OCI-LY1 (cell line): ENCODE measurements at regions not wholly inside any gene's neighbourhood (a gene's known extent, or its start where the extent isn't known, plus 50 kb on each side); places are given as distances from the start of the nearest gene placed in this dataset.

Source experiments
- H2AFZ ChIP-seq: fragments of 200-600 bp; sonication (generic), shearing (Covaris generic); 2 replicates; pipeline ENCODE4 v1.6.0; 2014; ENCODE audit warnings: antibody characterized with exemption, mild to moderate bottlenecking, low read length
- H3F3A ChIP-seq: fragments of 200-600 bp; sonication (generic), shearing (Covaris generic); 2 replicates; pipeline ENCODE4 v1.6.0; 2014; ENCODE audit warnings: mild to moderate bottlenecking, antibody characterized with exemption, low read length, moderate library complexity; ENCODE audit not compliant: insufficient read depth
- H3K27ac ChIP-seq: fragments of 200-600 bp; sonication (generic); 2 replicates; pipeline ENCODE4 v1.5.1; 2014; ENCODE audit warnings: low read length, mixed run types, mild to moderate bottlenecking, low read depth; ENCODE audit not compliant: poor library complexity, severe bottlenecking
- H3K27me3 ChIP-seq: fragments of 200-600 bp; sonication (generic); 2 replicates; pipeline ENCODE4 v1.6.0; 2014; ENCODE audit warnings: antibody characterized with exemption, mild to moderate bottlenecking, low read length, moderate library complexity; ENCODE audit not compliant: insufficient read depth
- H3K36me3 ChIP-seq: fragments of 200-600 bp; sonication (generic); 2 replicates; pipeline ENCODE4 v1.6.1; 2014; ENCODE audit warnings: mild to moderate bottlenecking, antibody characterized with exemption, low read length, moderate library complexity, mixed read lengths; ENCODE audit not compliant: insufficient read depth
- H3K4me1 ChIP-seq: fragments of 200-600 bp; sonication (generic); 2 replicates; pipeline ENCODE4 v1.5.1; 2014; ENCODE audit warnings: mild to moderate bottlenecking, low read length, moderate library complexity; ENCODE audit not compliant: insufficient read depth, severe bottlenecking
- H3K4me2 ChIP-seq: fragments of 200-600 bp; sonication (generic), shearing (Covaris generic); 2 replicates; pipeline ENCODE4 v1.6.1; 2014; ENCODE audit warnings: low read length
- H3K4me3 ChIP-seq: fragments of 200-600 bp; sonication (generic); 2 replicates; pipeline ENCODE4 v1.5.1; 2014; ENCODE audit warnings: low read length, low read depth, mild to moderate bottlenecking, mixed read lengths; ENCODE audit not compliant: poor library complexity, severe bottlenecking
- H3K79me2 ChIP-seq: fragments of 200-600 bp; shearing (Covaris generic); 2 replicates; pipeline ENCODE4 v1.6.1; 2016; ENCODE audit warnings: mixed run types, low read length, mixed read lengths; ENCODE audit not compliant: insufficient read depth
- H3K9ac ChIP-seq: fragments of 200-600 bp; sonication (generic), shearing (Covaris generic); 2 replicates; pipeline ENCODE4 v1.6.1; 2014; ENCODE audit warnings: mild to moderate bottlenecking, low read length, mixed read lengths
- H3K9me2 ChIP-seq: fragments of 200-600 bp; sonication (generic), shearing (Covaris generic); 2 replicates; pipeline ENCODE4 v1.6.1; 2014; ENCODE audit warnings: low read depth, mild to moderate bottlenecking, low read length, mixed read lengths
- H3K9me3 ChIP-seq: fragments of 200-600 bp; shearing (Covaris generic); 2 replicates; pipeline ENCODE4 v1.6.1; 2014; ENCODE audit warnings: low read length, mixed read lengths
- H4K20me1 ChIP-seq: fragments of 200-600 bp; sonication (generic), shearing (Covaris generic); 2 replicates; pipeline ENCODE4 v1.6.0; 2016; ENCODE audit warnings: mild to moderate bottlenecking, low read length; ENCODE audit not compliant: insufficient read depth
- EZH2 ChIP-seq: fragments of 200-600 bp; sonication (generic), shearing (Covaris generic); IDR thresholded peaks from 2 replicates; pipeline ENCODE4 v1.8.0; 2017; ENCODE audit warnings: borderline replicate concordance, mixed run types, mild to moderate bottlenecking, antibody characterized with exemption, low read length, moderate library complexity, mixed read lengths
- TF ChIP-seq, protein P1 (sequence below): fragments of 200-600 bp; sonication (generic), shearing (Covaris generic); IDR thresholded peaks from 2 replicates; pipeline ENCODE4 v1.5.1; 2017; ENCODE audit warnings: mild to moderate bottlenecking, antibody characterized with exemption, low read length, moderate library complexity, mixed read lengths

GRCh38 chr3:135310317-135310716 lies 515.3 kb downstream of the EPHB1 start:
- H3K4me2 ChIP-seq = no peak overlapping the region
- H3K9me3 ChIP-seq = no peaks in the 10 kb centered on the region
- TF ChIP-seq, protein P1, sequence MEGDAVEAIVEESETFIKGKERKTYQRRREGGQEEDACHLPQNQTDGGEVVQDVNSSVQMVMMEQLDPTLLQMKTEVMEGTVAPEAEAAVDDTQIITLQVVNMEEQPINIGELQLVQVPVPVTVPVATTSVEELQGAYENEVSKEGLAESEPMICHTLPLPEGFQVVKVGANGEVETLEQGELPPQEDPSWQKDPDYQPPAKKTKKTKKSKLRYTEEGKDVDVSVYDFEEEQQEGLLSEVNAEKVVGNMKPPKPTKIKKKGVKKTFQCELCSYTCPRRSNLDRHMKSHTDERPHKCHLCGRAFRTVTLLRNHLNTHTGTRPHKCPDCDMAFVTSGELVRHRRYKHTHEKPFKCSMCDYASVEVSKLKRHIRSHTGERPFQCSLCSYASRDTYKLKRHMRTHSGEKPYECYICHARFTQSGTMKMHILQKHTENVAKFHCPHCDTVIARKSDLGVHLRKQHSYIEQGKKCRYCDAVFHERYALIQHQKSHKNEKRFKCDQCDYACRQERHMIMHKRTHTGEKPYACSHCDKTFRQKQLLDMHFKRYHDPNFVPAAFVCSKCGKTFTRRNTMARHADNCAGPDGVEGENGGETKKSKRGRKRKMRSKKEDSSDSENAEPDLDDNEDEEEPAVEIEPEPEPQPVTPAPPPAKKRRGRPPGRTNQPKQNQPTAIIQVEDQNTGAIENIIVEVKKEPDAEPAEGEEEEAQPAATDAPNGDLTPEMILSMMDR = no peak
- TF ChIP-seq EZH2 = no peak
- H3K36me3 ChIP-seq = no peaks in the 10 kb centered on the region
- H3K9ac ChIP-seq = no peak overlapping the region
- H3K4me3 ChIP-seq = no peak overlapping the region
- no peak overlapping the region for H2AFZ ChIP-seq
- H3K27me3 ChIP-seq = no peaks in the 10 kb centered on the region
- no peaks in the 10 kb centered on the region for H3K79me2 ChIP-seq
- no peaks in the 10 kb centered on the region for H4K20me1 ChIP-seq
- no peaks in the 10 kb centered on the region for H3K4me1 ChIP-seq
- no peaks in the 10 kb centered on the region for H3K9me2 ChIP-seq
- no peak overlapping the region for H3K27ac ChIP-seq
- no peaks in the 10 kb centered on the region for H3F3A ChIP-seq

GRCh38 chr3:135311699-135312098 lies 516.6 kb downstream of the EPHB1 start:
- no peaks in the 10 kb centered on the region for H3K79me2 ChIP-seq
- no peak overlapping the region for H3K4me2 ChIP-seq
- no peaks in the 10 kb centered on the region for H3K9me2 ChIP-seq
- no peak overlapping the region for H2AFZ ChIP-seq
- H3K4me3 ChIP-seq = no peak overlapping the region
- no peak overlapping the region for H3K27ac ChIP-seq
- H3K9me3 ChIP-seq = no peaks in the 10 kb centered on the region
- H3K4me1 ChIP-seq = no peaks in the 10 kb centered on the region
- no peaks in the 10 kb centered on the region for H3K36me3 ChIP-seq
- H3F3A ChIP-seq = no peaks in the 10 kb centered on the region
- H4K20me1 ChIP-seq = no peaks in the 10 kb centered on the region
- no peaks in the 10 kb centered on the region; the same call in 1 of the 2 replicates for H3K27me3 ChIP-seq
- no peak for TF ChIP-seq EZH2
- TF ChIP-seq, protein P1 = no peak
- H3K9ac ChIP-seq = no peak overlapping the region

DNA sequence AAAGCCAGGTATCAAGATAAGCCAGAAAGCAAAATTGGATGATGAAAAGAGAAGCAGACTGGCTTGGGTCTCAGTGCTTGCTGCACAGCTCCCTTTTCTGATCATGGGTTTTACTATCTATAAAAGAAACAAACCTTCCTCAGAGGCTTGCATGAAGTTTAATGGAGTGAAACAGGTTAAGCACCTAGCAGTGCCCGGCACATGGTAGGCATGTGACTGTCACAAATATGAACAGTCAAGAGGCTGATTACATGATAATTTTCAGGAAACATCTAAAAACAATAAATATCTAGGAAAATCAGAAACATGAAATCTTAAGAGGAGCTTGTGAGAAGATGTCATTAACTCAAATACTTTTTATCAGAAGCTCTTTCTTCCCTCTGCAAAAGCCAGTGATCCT lies 519.2 kb downstream of the EPHB1 start:
- Histone ChIP-seq H3K27ac (no peak overlapping the region), H3K79me2 (no peaks in the 10 kb centered on the region), H3K9me2 (no peaks in the 10 kb centered on the region), H3K4me3 (no peak overlapping the region), H3K36me3 (no peaks in the 10 kb centered on the region), H3F3A (no peaks in the 10 kb centered on the region), H3K9me3 (no peaks in the 10 kb centered on the region), H3K9ac (no peak overlapping the region), H3K4me1 (no peaks in the 10 kb centered on the region), H4K20me1 (no peaks in the 10 kb centered on the region), H3K4me2 (no peak overlapping the region), H2AFZ (no peak overlapping the region), H3K27me3 (no peaks in the 10 kb centered on the region; the same call in 1 of the 2 replicates)
- TF ChIP-seq EZH2 = no peak
- TF ChIP-seq, protein P1 = no peak
